HEK293 (cell line): ENCODE measurements at regions not wholly inside any gene's neighbourhood (a gene's known extent, or its start where the extent isn't known, plus 50 kb on each side); places are given as distances from the start of the nearest gene placed in this dataset.

Experiments
- CTCF ChIA-PET: fragments of 350-600 bp; formaldehyde crosslinking; extraction: SDS; loops from one replicate; lab custom pipeline; 2021; ENCODE audit warnings: antibody characterized with exemption; lab: Yijun Ruan, JAX
- POLR2A ChIA-PET: fragments of 300-600 bp; formaldehyde crosslinking; extraction: SDS; loops from one replicate; lab custom pipeline; 2020; ENCODE audit warnings: antibody characterized with exemption, inconsistent platforms; lab: Yijun Ruan, JAX
- H3K27ac ChIP-seq: fragments of 200-500 bp; sonication (Bioruptor generic); 2 replicates; pipeline ENCODE4 v1.5.1; 2014; ENCODE audit warnings: low read depth, low read length, control low read depth, inconsistent platforms; ENCODE audit errors: extremely low read depth
- H3K36me3 ChIP-seq, 2 experiments: fragments of 200-500 bp in 1 of 2; sonication (Bioruptor generic) in 1 of 2; 1 replicate in 1 of 2; 2 replicates in 1 of 2; pipeline ENCODE4 v1.5.1; 2014 to 2017; ENCODE audit warnings: inconsistent platforms in 2 of 2, low read length in 2 of 2; ENCODE audit not compliant: control insufficient read depth in 2 of 2, insufficient read depth in 1 of 2
- H3K4me1 ChIP-seq: fragments of 200-500 bp; sonication (Bioruptor generic); 2 replicates; pipeline ENCODE4 v1.5.1; 2014; ENCODE audit warnings: mild to moderate bottlenecking, low read length, inconsistent platforms; ENCODE audit not compliant: control insufficient read depth, insufficient read depth
- H3K4me3 ChIP-seq: 2 replicates; pipeline ENCODE4 v1.5.1; 2011; ENCODE audit warnings: low read depth, mild to moderate bottlenecking, control low read depth, low read length, moderate library complexity
- H3K9me3 ChIP-seq: fragments of 200-500 bp; sonication (Bioruptor generic); 2 replicates; pipeline ENCODE4 v1.5.1; 2014; ENCODE audit warnings: low read depth, low read length, inconsistent platforms; ENCODE audit not compliant: control insufficient read depth, insufficient read depth
- ATF2 ChIP-seq: fragments of 450-650 bp; formaldehyde crosslinking; IDR thresholded peaks from 2 replicates; pipeline ENCODE4 v1.5.1; 2016; ENCODE audit warnings: missing biosample characterization, missing genetic modification characterization, low read depth
- EGR2 ChIP-seq: fragments of 450-650 bp; formaldehyde crosslinking; IDR thresholded peaks from 2 replicates; pipeline ENCODE4 v1.5.1; 2016; ENCODE audit warnings: low read depth, missing biosample characterization, missing genetic modification characterization
- GLIS1 ChIP-seq: fragments of 450-650 bp; formaldehyde crosslinking; IDR thresholded peaks from 2 replicates; pipeline ENCODE4 v1.5.1; 2016; ENCODE audit warnings: missing biosample characterization, missing genetic modification characterization
- KLF10 ChIP-seq: fragments of 450-650 bp; IDR thresholded peaks from 2 replicates; pipeline ENCODE4 v1.5.1; 2018; ENCODE audit warnings: missing biosample characterization, mild to moderate bottlenecking, missing genetic modification characterization
- YY2 ChIP-seq: fragments of 450-650 bp; formaldehyde crosslinking; IDR thresholded peaks from 2 replicates; pipeline ENCODE4 v1.5.1; 2016; ENCODE audit warnings: missing biosample characterization, missing genetic modification characterization
- ZEB2 ChIP-seq: fragments of 450-650 bp; formaldehyde crosslinking; IDR thresholded peaks from 2 replicates; pipeline ENCODE4 v1.5.1; 2016; ENCODE audit warnings: missing biosample characterization, missing genetic modification characterization
- ZFHX2 ChIP-seq: fragments of 450-650 bp; formaldehyde crosslinking; conservative IDR thresholded peaks from 2 replicates; pipeline ENCODE4 v1.5.1; 2016; ENCODE audit warnings: missing biosample characterization, missing genetic modification characterization
- ZIC2 ChIP-seq: fragments of 450-650 bp; formaldehyde crosslinking; IDR thresholded peaks from 2 replicates; pipeline ENCODE4 v1.5.1; 2016; ENCODE audit warnings: missing biosample characterization, missing genetic modification characterization
- ZNF112 ChIP-seq: fragments of 450-650 bp; formaldehyde crosslinking; IDR thresholded peaks from 2 replicates; pipeline ENCODE4 v1.5.0; 2017; ENCODE audit warnings: missing biosample characterization, missing genetic modification characterization
- ZNF132 ChIP-seq: fragments of 450-650 bp; formaldehyde crosslinking; IDR thresholded peaks from 2 replicates; pipeline ENCODE4 v1.5.1; 2017; ENCODE audit warnings: missing biosample characterization, missing genetic modification characterization, borderline replicate concordance
- ZNF140 ChIP-seq: fragments of 450-650 bp; formaldehyde crosslinking; IDR thresholded peaks from 2 replicates; pipeline ENCODE4 v1.5.1; 2016; ENCODE audit warnings: missing biosample characterization, missing genetic modification characterization
- ZNF221 ChIP-seq: fragments of 450-650 bp; formaldehyde crosslinking; IDR thresholded peaks from 2 replicates; pipeline ENCODE4 v1.5.1; 2017; ENCODE audit warnings: missing biosample characterization, missing genetic modification characterization, borderline replicate concordance
- ZNF311 ChIP-seq: fragments of 450-650 bp; formaldehyde crosslinking; IDR thresholded peaks from 2 replicates; pipeline ENCODE4 v1.5.1; 2017; ENCODE audit warnings: missing biosample characterization, missing genetic modification characterization, borderline replicate concordance
- ZNF37A ChIP-seq: fragments of 450-650 bp; IDR thresholded peaks from 2 replicates; pipeline ENCODE4 v1.5.1; 2018; ENCODE audit warnings: missing biosample characterization, missing genetic modification characterization
- ZNF394 ChIP-seq: fragments of 450-650 bp; formaldehyde crosslinking; IDR thresholded peaks from 2 replicates; pipeline ENCODE4 v1.5.1; 2016; ENCODE audit warnings: missing biosample characterization, missing genetic modification characterization, mild to moderate bottlenecking, moderate library complexity, borderline replicate concordance
- ZNF423 ChIP-seq: fragments of 450-650 bp; formaldehyde crosslinking; IDR thresholded peaks from 2 replicates; pipeline ENCODE4 v1.5.1; 2016; ENCODE audit warnings: missing biosample characterization, missing genetic modification characterization
- ZNF514 ChIP-seq: fragments of 450-650 bp; formaldehyde crosslinking; IDR thresholded peaks from 2 replicates; pipeline ENCODE4 v1.5.1; 2016; ENCODE audit warnings: missing biosample characterization, missing genetic modification characterization
- ZNF521 ChIP-seq: fragments of 450-650 bp; formaldehyde crosslinking; IDR thresholded peaks from 2 replicates; pipeline ENCODE4 v1.5.1; 2017; ENCODE audit warnings: missing biosample characterization, mild to moderate bottlenecking, missing genetic modification characterization
- ZNF549 ChIP-seq: fragments of 450-650 bp; IDR thresholded peaks from 2 replicates; pipeline ENCODE4 v1.5.1; 2018; ENCODE audit warnings: missing biosample characterization, missing genetic modification characterization, mild to moderate bottlenecking, inconsistent platforms, moderate library complexity
- ZNF610 ChIP-seq: fragments of 450-650 bp; formaldehyde crosslinking; IDR thresholded peaks from 2 replicates; pipeline ENCODE4 v1.5.1; 2016; ENCODE audit warnings: missing biosample characterization, missing genetic modification characterization, borderline replicate concordance
- ZNF747 ChIP-seq: fragments of 450-650 bp; formaldehyde crosslinking; IDR thresholded peaks from 2 replicates; pipeline ENCODE4 v1.5.1; 2016; ENCODE audit warnings: missing biosample characterization, missing genetic modification characterization
- ZNF768 ChIP-seq: fragments of 450-650 bp; formaldehyde crosslinking; IDR thresholded peaks from 2 replicates; pipeline ENCODE4 v1.5.1; 2018; ENCODE audit warnings: missing biosample characterization, mild to moderate bottlenecking, missing genetic modification characterization
- ZNF791 ChIP-seq: fragments of 450-650 bp; formaldehyde crosslinking; IDR thresholded peaks from 2 replicates; pipeline ENCODE4 v1.5.1; 2016; ENCODE audit warnings: missing biosample characterization, missing genetic modification characterization
- ZSCAN16 ChIP-seq: fragments of 450-650 bp; formaldehyde crosslinking; IDR thresholded peaks from 2 replicates; pipeline ENCODE4 v1.5.1; 2016; ENCODE audit warnings: missing biosample characterization, missing genetic modification characterization
- TF ChIP-seq, protein P1 (sequence below): fragments of 450-650 bp; formaldehyde crosslinking; IDR thresholded peaks from 2 replicates; pipeline ENCODE4 v1.5.1; 2016; ENCODE audit warnings: missing biosample characterization, missing genetic modification characterization
- TF ChIP-seq, protein P2 (sequence below): fragments of 450-650 bp; IDR thresholded peaks from 2 replicates; pipeline ENCODE4 v1.5.1; 2018; ENCODE audit warnings: missing biosample characterization, missing genetic modification characterization

GRCh38 chr20:63119963-63120807 is 95.7 kb downstream of the YTHDF1 start:
- H3K4me1 ChIP-seq = no peaks in the 10 kb centered on the region
- POLR2A ChIA-PET = no interaction called here
- no peak overlapping the region for H3K4me3 ChIP-seq
- no peak for TF ChIP-seq ZNF112 (tag by site-specific recombination)
- no peak overlapping the region for H3K27ac ChIP-seq
- CTCF ChIA-PET = no interaction called here
- no peaks in the 10 kb centered on the region for H3K36me3 ChIP-seq
- H3K9me3 ChIP-seq = no peaks in the 10 kb centered on the region

DNA sequence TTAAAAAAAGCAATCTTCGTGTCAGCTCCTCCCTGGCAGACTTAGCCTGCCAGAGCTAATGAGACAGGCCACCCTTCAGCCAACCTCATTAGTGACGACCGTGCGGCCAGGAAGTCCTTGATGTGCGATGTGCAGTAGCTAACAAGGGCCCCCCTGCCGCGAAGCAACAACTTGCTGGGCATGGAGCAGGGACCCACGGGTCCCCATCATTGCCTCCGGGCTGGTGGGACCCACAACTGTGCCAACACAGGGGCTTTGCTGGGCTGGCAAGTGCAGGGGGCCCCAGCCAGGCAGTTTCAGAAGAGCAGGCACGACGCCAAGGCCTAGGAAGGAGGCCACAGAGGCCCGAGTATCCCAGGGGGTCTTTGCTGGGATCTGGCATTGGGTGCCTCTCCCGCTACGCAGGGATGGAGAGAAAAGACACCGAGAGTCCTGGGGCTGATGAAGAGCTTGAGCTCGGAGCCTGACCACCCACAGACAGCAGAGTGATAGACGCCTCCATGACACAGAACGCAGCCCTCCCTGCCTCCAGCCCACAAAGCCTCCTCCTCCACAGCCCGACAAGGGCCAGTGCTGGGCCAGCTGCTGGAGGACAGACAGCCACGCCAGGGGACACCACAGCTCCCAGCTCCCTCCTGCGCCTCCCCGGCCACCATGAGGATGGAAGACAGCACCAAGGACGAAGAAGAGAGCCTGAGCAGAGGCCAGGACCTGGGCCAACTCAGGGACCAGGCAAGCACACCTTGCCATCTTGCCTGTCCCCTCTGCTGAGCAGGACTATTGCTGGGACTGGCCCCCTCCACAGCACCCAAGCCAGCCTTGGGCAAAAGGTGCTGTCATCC is 96.6 kb downstream of the YTHDF1 start:
- Histone ChIP-seq H3K36me3 (no peaks in the 10 kb centered on the region), H3K4me3 (no peak overlapping the region), H3K27ac (no peak overlapping the region), H3K9me3 (no peaks in the 10 kb centered on the region), H3K4me1 (no peaks in the 10 kb centered on the region)
- POLR2A ChIA-PET = no interaction called here
- peak; percentile 53 for TF ChIP-seq ZFHX2 (tag by site-specific recombination)
- peak; percentile 52 for TF ChIP-seq GLIS1 (tag by site-specific recombination)
- TF ChIP-seq, protein P1, sequence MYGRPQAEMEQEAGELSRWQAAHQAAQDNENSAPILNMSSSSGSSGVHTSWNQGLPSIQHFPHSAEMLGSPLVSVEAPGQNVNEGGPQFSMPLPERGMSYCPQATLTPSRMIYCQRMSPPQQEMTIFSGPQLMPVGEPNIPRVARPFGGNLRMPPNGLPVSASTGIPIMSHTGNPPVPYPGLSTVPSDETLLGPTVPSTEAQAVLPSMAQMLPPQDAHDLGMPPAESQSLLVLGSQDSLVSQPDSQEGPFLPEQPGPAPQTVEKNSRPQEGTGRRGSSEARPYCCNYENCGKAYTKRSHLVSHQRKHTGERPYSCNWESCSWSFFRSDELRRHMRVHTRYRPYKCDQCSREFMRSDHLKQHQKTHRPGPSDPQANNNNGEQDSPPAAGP (tag by site-specific recombination) = no peak
- TF ChIP-seq ZNF549 = no peak
- TF ChIP-seq ZNF37A = no peak
- peak; percentile 23; the same call in 1 of the 2 replicates for TF ChIP-seq EGR2 (tag by site-specific recombination)
- TF ChIP-seq ZNF311 = no peak
- no peak for TF ChIP-seq ZNF768
- TF ChIP-seq ZIC2 (tag by site-specific recombination) = peak; percentile 63; the same call in 1 of the 2 replicates
- TF ChIP-seq ZNF423 (tag by site-specific recombination) = no peak
- TF ChIP-seq ZNF514 = no peak
- no peak for TF ChIP-seq ZNF140 (tag by site-specific recombination)
- no peak for TF ChIP-seq ZEB2 (tag by site-specific recombination)
- no peak for TF ChIP-seq ZNF132 (tag by site-specific recombination)
- TF ChIP-seq ZNF747 (tag by site-specific recombination) = no peak
- CTCF ChIA-PET = no interaction called here

DNA sequence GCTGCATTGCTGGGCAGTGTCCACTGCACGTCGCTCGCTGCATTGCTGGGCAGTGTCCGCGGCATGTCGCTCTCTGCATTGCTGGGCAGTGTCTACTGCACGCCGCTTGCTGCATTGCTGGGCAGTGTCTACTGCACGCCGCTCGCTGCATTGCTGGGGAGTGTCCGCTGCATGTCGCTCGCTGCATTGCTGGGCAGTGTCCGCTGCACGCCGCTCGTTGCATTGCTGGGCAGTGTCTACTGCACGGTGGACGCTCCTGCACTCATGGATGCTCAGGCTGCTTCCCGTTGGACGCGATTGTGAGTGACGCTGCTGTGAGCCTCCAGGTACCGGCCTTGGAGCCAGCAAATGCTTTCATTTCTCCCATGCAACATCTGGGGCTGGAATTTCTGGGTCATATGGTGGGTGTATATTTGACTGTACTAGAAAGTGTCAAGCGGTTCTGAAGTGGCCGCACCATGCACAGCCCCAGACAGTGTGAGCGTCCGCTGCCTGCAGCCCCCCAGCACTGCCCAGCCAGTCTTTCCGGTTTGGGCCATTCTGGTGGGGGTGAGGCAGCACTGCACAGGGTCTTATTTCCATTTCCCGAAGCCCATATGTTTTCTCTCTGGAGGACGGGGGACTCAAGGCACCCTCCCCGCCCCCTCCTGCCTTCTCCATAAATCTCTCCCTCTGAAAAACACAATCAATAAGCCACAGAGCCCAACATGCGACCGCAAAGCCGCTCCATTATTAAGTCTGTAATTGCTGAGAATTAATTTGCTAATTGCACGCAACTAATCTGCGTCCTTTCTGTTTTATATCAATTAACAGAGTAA is 97.4 kb downstream of the YTHDF1 start:
- Histone ChIP-seq H3K27ac (no peak overlapping the region), H3K36me3 (no peaks in the 10 kb centered on the region), H3K9me3 (no peaks in the 10 kb centered on the region), H3K4me1 (no peaks in the 10 kb centered on the region), H3K4me3 (no peak overlapping the region)
- no peak for TF ChIP-seq ZNF610
- no peak for TF ChIP-seq ATF2 (tag by site-specific recombination)
- no peak for TF ChIP-seq ZNF394 (tag by site-specific recombination)
- no peak for TF ChIP-seq ZSCAN16
- TF ChIP-seq ZEB2 (tag by site-specific recombination) = no peak
- TF ChIP-seq, protein P2, sequence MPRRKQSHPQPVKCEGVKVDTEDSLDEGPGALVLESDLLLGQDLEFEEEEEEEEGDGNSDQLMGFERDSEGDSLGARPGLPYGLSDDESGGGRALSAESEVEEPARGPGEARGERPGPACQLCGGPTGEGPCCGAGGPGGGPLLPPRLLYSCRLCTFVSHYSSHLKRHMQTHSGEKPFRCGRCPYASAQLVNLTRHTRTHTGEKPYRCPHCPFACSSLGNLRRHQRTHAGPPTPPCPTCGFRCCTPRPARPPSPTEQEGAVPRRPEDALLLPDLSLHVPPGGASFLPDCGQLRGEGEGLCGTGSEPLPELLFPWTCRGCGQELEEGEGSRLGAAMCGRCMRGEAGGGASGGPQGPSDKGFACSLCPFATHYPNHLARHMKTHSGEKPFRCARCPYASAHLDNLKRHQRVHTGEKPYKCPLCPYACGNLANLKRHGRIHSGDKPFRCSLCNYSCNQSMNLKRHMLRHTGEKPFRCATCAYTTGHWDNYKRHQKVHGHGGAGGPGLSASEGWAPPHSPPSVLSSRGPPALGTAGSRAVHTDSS (tag by site-specific recombination) = no peak
- TF ChIP-seq ZNF521 (tag by site-specific recombination) = no peak
- TF ChIP-seq KLF10 (tag by site-specific recombination) = no peak
- no peak for TF ChIP-seq YY2 (tag by site-specific recombination)
- TF ChIP-seq ZNF221 (tag by site-specific recombination) = no peak
- TF ChIP-seq ZNF791 (tag by site-specific recombination) = no peak
- CTCF ChIA-PET = no interaction called here
- POLR2A ChIA-PET = no interaction called here
